SH-SY5Y (cell line): ENCODE measurements at regions not wholly inside any gene's neighbourhood (a gene's known extent, or its start where the extent isn't known, plus 50 kb on each side); places are given as distances from the start of the nearest gene placed in this dataset.

Source experiments
- GATA2 ChIP-seq: IDR thresholded peaks from 2 replicates; pipeline ENCODE4 v1.6.1; 2011; ENCODE audit warnings: mild to moderate bottlenecking, low read depth, low read length
- GATA3 ChIP-seq: IDR thresholded peaks from 2 replicates; pipeline ENCODE4 v1.6.1; 2011; ENCODE audit warnings: low read depth, mild to moderate bottlenecking, low read length, moderate library complexity

GRCh38 chrX:4841216-4841745 lies 1127.8 kb upstream of the PRKX start:
- TF ChIP-seq GATA3: no peak
- TF ChIP-seq GATA2: no peak
